ENCODE measurements at regions not wholly inside any gene's neighbourhood (a gene's known extent, or its start where the extent isn't known, plus 50 kb on each side); places are given as distances from the start of the nearest gene placed in this dataset.

GRCh38 chr21:16873596-16873995 is 639.2 kb upstream of the CXADR start:
- Histone ChIP-seq H3K4me3 (replicated peaks in 1 of 3) (no peak overlapping the region), H3K27ac (no peak overlapping the region), H3K4me1 (no peaks in the 10 kb centered on the region), H3K27me3 (no peaks in the 10 kb centered on the region), H3K9me3 (no peaks in the 10 kb centered on the region), H3K36me3 (no peaks in the 10 kb centered on the region)
- TF ChIP-seq POLR2A (IDR thresholded peaks at IDR 0.05) (no peak), CTCF (IDR thresholded peaks at IDR 0.05) (no peak)
- intact Hi-C loops (cut with DNase I) = no loop called here
- no peak for DNase-seq
- WGBS, 2 donors = 93 to 97% methylated on average over 1 of the region's 1 CpG

GRCh38 chr21:16879479-16879878 is 633.4 kb upstream of the CXADR start:
- intact Hi-C loops (cut with DNase I) = no loop called here
- no peak for DNase-seq
- no peak for TF ChIP-seq POLR2A (IDR thresholded peaks at IDR 0.05)
- no peak for TF ChIP-seq CTCF (IDR thresholded peaks at IDR 0.05)
- 96 to 98% methylated on average over 3 of the region's 3 CpGs for whole genome bisulfite sequencing, 2 donors
- Histone ChIP-seq H3K27me3 (no peaks in the 10 kb centered on the region), H3K4me3 (replicated peaks in 1 of 3) (no peak overlapping the region), H3K36me3 (no peaks in the 10 kb centered on the region), H3K27ac (no peak overlapping the region), H3K4me1 (no peaks in the 10 kb centered on the region), H3K9me3 (no peaks in the 10 kb centered on the region)

GRCh38 chr21:16891821-16892220 is 621.0 kb upstream of the CXADR start:
- peak overlapping the region in 1 of 3 donors; percentile 0 for H3K27ac ChIP-seq
- H3K27me3 ChIP-seq = no peaks in the 10 kb centered on the region
- WGBS, 2 donors = 65 to 83% methylated on average over 1 of the region's 1 CpG
- H3K36me3 ChIP-seq = no peaks in the 10 kb centered on the region
- TF ChIP-seq POLR2A (IDR thresholded peaks at IDR 0.05) (no peak), CTCF (IDR thresholded peaks at IDR 0.05) (no peak)
- no peaks in the 10 kb centered on the region for H3K9me3 ChIP-seq
- intact Hi-C loops (cut with DNase I) = no loop called here
- peaks cover 4 to 5% of the 10 kb centered on the region in 2 donors for H3K4me1 ChIP-seq
- peak; percentile 7 to 11 for DNase-seq
- no peak overlapping the region for H3K4me3 ChIP-seq (replicated peaks in 1 of 3)

- WGBS, 2 donors = 35 to 37% methylated on average over 1 of the region's 1 CpG
- H3K36me3 ChIP-seq = no peaks in the 10 kb centered on the region
- intact Hi-C loops (cut with DNase I) = no loop called here
- H3K27me3 ChIP-seq = no peaks in the 10 kb centered on the region
- DNase-seq = no peak
- H3K4me1 ChIP-seq = no peaks in the 10 kb centered on the region
- TF ChIP-seq CTCF (IDR thresholded peaks at IDR 0.05) (no peak), POLR2A (IDR thresholded peaks at IDR 0.05) (no peak)
- no peak overlapping the region for H3K4me3 ChIP-seq (replicated peaks in 1 of 3)
- no peak overlapping the region for H3K27ac ChIP-seq
- no peaks in the 10 kb centered on the region for H3K9me3 ChIP-seq
These were observed 612.2 kb upstream of the CXADR start for GRCh38 chr21:16900685-16901084.

GRCh38 chr21:16908077-16908476 is 604.8 kb upstream of the CXADR start:
- peak; percentile 63 to 76 for DNase-seq
- H3K4me3 ChIP-seq (replicated peaks in 1 of 3) = no peak overlapping the region
- H3K4me1 ChIP-seq = peaks cover 0 to 17% of the 10 kb centered on the region in 2 donors
- no peaks in the 10 kb centered on the region for H3K36me3 ChIP-seq
- H3K27me3 ChIP-seq = no peaks in the 10 kb centered on the region
- 38 to 53% methylated on average over 1 of the region's 1 CpG for whole genome bisulfite sequencing, 2 donors
- TF ChIP-seq POLR2A (IDR thresholded peaks at IDR 0.05) (no peak), CTCF (IDR thresholded peaks at IDR 0.05) (no peak)
- intact Hi-C loops (cut with DNase I) = no loop called here
- no peaks in the 10 kb centered on the region for H3K9me3 ChIP-seq
- H3K27ac ChIP-seq = peak overlapping the region; percentile 34 to 62 (median 48)
